GM12878 (cell line): ENCODE measurements at regions not wholly inside any gene's neighbourhood (a gene's known extent, or its start where the extent isn't known, plus 50 kb on each side); places are given as distances from the start of the nearest gene placed in this dataset.

Source experiments
- CEBPZ ChIP-seq: fragments of 150-350 bp; IDR thresholded peaks from 2 replicates; pipeline ENCODE4 v1.6.1; 2016; ENCODE audit warnings: low read depth, low read length
- CHD2 ChIP-seq: IDR thresholded peaks from 2 replicates; pipeline ENCODE4 v1.6.1; 2011; ENCODE audit warnings: low read depth, low read length, improper control_type of control experiment, borderline replicate concordance
- SRF ChIP-seq, 2 experiments: IDR thresholded peaks; 2 replicates each; pipeline ENCODE4 v1.6.1; 2011; ENCODE audit warnings: low read depth in 2 of 2, low read length in 2 of 2, mild to moderate bottlenecking in 1 of 2, moderate library complexity in 1 of 2

- TF ChIP-seq CEBPZ, result no peak
- no peak for TF ChIP-seq CHD2
- no peak for TF ChIP-seq SRF (IDR thresholded peaks at IDR 0.05; ENCODE audit: low read depth in 2 of 2, low read length in 2 of 2)
Measured at GRCh38 chr6:113735491-113735890, 121.7 kb upstream of the MARCKS start.
